ENCODE measurements at regions not wholly inside any gene's neighbourhood (a gene's known extent, or its start where the extent isn't known, plus 50 kb on each side); places are given as distances from the start of the nearest gene placed in this dataset.
A peak's percentile ranks its signal among the peaks of the same experiment; 100 is the strongest.
"Not testable (repeated sequence)": the region's sequence is repeated elsewhere in the genome, so short reads cannot be mapped to it uniquely, and the experiment has no call there.

DNA sequence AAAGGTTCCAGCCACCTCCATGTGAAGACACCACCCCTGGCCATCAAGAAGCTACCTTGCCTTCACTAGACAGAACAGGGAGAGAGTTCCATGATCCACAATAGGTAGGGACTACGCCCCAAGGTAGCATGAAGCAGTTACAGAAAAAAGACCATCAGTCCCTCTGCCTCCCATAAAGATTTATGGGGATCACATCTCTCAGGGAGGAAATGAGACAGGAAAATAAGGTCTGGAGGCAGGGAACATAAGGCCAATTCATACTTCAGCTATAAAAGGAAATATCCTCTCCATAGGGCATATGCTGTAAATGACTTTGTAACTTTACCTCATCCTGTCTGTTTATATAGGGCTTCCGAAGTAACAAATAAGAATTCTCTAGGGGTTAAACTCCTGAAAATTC, 129.4 kb downstream of the OR2B2 start:
- H3K9me3 Mint-ChIP-seq: no peaks in the 10 kb centered on the region
- H3K4me1 Mint-ChIP-seq: no peaks in the 10 kb centered on the region
- H3K27me3 Mint-ChIP-seq (ENCODE audit: low read depth in 3 of 3): peaks cover 6 to 16% (median 7%) of the 10 kb centered on the region in 3 donors
- DNase-seq: no peak
- H3K27ac Mint-ChIP-seq: peak overlapping the region in 1 of 6 donors; percentile 38
- H3K4me3 Mint-ChIP-seq: no peak overlapping the region
- H3K36me3 Mint-ChIP-seq: no peaks in the 10 kb centered on the region

- Mint-ChIP-seq H3K27me3 (ENCODE audit: low read depth in 3 of 3) (peaks cover 4 to 20% (median 16%) of the 10 kb centered on the region in 3 donors), H3K36me3 (no peaks in the 10 kb centered on the region), H3K9me3 (no peaks in the 10 kb centered on the region), H3K4me3 (no peak overlapping the region), H3K27ac (no peak overlapping the region), H3K4me1 (no peaks in the 10 kb centered on the region)
- no peak for DNase-seq
Observed at GRCh38 chr6:27778625-27779417, 133.4 kb downstream of the OR2B2 start.

GRCh38 chr6:27777614-27778355, 134.4 kb downstream of the OR2B2 start:
- Mint-ChIP-seq H3K27me3 (ENCODE audit: low read depth in 3 of 3) (peaks cover 4 to 20% (median 15%) of the 10 kb centered on the region in 3 donors), H3K36me3 (no peaks in the 10 kb centered on the region), H3K27ac (no peak overlapping the region), H3K9me3 (no peaks in the 10 kb centered on the region), H3K4me1 (no peaks in the 10 kb centered on the region), H3K4me3 (no peak overlapping the region)
- no peak for DNase-seq

- Mint-ChIP-seq H3K9me3 (no peaks in the 10 kb centered on the region), H3K4me3 (no peak overlapping the region), H3K36me3 (no peaks in the 10 kb centered on the region), H3K27me3 (ENCODE audit: low read depth in 3 of 3) (peaks cover 6 to 20% (median 14%) of the 10 kb centered on the region in 3 donors), H3K4me1 (peaks cover 6% of the 10 kb centered on the region in 2 donors), H3K27ac (no peak overlapping the region)
- DNase-seq: no peak
Observed at GRCh38 chr6:27777126-27777525, 135.1 kb downstream of the OR2B2 start.

DNA sequence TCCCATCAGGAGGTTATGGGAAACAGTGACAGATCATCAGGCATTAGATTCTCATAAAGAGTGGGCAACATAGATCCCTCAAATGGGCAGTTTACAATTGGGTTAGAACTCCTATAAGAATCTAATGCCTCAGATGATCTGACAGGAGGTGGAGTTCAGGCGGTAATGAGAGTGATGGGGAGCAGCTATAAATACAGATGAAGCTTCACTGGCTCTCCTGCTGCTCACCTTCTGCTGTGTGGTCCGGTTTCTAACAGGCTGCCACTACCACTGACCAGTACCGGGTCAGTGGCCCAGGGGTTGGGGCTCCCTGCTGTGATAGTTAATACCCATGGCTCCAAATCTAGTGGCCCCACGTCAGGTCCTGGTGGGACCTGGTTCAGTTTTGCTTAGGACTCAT, 135.7 kb downstream of the OR2B2 start:
- no peak for DNase-seq
- H3K4me1 Mint-ChIP-seq: peaks cover 9 to 11% of the 10 kb centered on the region in 2 donors
- no peak overlapping the region for H3K27ac Mint-ChIP-seq
- peak overlapping the region in 1 of 5 donors; percentile 13 for H3K4me3 Mint-ChIP-seq
- H3K36me3 Mint-ChIP-seq: no peaks in the 10 kb centered on the region
- H3K9me3 Mint-ChIP-seq: no peaks in the 10 kb centered on the region
- peaks cover 6 to 20% (median 14%) of the 10 kb centered on the region in 3 donors for H3K27me3 Mint-ChIP-seq (ENCODE audit: low read depth in 3 of 3)

GRCh38 chr6:27775796-27776184, 136.4 kb downstream of the OR2B2 start:
- no peak for DNase-seq
- no peak overlapping the region for H3K27ac Mint-ChIP-seq
- H3K4me3 Mint-ChIP-seq: no peak overlapping the region
- peaks cover 6 to 20% (median 17%) of the 10 kb centered on the region in 3 donors for H3K27me3 Mint-ChIP-seq (ENCODE audit: low read depth in 3 of 3)
- no peaks in the 10 kb centered on the region for H3K9me3 Mint-ChIP-seq
- peaks cover 9 to 11% of the 10 kb centered on the region in 2 donors for H3K4me1 Mint-ChIP-seq
- no peaks in the 10 kb centered on the region for H3K36me3 Mint-ChIP-seq

- not testable (repeated sequence) for H3K36me3 Mint-ChIP-seq, H3K27ac Mint-ChIP-seq, H3K9me3 Mint-ChIP-seq, DNase-seq, H3K4me3 Mint-ChIP-seq
- H3K4me1 Mint-ChIP-seq: peaks cover 9 to 11% of the 10 kb centered on the region in 2 donors
- peaks cover 6 to 17% (median 17%) of the 10 kb centered on the region in 3 donors for H3K27me3 Mint-ChIP-seq (ENCODE audit: low read depth in 3 of 3)
Observed at GRCh38 chr6:27775138-27775795, 136.9 kb downstream of the OR2B2 start.

- H3K36me3 Mint-ChIP-seq, H3K4me3 Mint-ChIP-seq, H3K9me3 Mint-ChIP-seq, DNase-seq: not testable (repeated sequence)
- peak overlapping the region in 1 of 6 donors; percentile 31 for H3K27ac Mint-ChIP-seq
- peaks cover 9 to 11% of the 10 kb centered on the region in 2 donors for H3K4me1 Mint-ChIP-seq
- peaks cover 6 to 15% (median 14%) of the 10 kb centered on the region in 3 donors for H3K27me3 Mint-ChIP-seq (ENCODE audit: low read depth in 3 of 3)
Observed at GRCh38 chr6:27774264-27774600, 138.0 kb downstream of the OR2B2 start.

DNA sequence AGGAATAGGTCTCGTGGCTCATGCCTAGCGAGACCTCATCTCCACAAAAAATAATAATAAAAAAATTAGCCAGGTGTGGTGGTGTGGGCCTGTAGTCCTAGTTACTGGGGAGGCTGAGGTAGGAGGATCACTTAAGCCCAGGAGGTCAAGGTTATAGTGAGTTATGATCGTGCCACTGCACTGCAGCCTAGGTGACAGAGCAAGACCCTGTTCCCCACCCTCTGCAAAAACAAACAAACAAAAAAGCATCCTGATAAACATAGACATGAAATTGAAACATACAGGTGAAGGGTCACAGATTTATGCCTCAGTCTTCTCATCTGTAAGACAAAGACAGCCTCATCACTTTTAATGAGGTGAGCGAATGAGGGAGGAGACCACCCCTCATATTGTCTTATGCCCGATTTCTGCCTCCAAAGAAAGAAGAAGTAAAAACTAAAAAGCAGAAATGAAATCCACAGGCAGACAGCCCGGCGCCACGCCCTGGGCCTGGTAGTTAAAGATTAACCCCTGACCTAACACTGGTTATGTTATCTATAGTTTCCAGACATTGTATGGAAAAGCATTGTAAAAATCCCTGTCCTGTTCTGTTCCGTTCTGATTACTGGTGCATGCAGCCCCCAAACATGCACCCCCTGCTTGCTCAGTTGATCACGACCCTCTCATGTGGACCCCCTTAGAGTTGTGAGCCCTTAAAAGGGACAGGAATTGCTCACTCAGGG, 138.5 kb downstream of the OR2B2 start:
- H3K9me3 Mint-ChIP-seq, DNase-seq, H3K36me3 Mint-ChIP-seq, H3K27ac Mint-ChIP-seq, H3K4me3 Mint-ChIP-seq: not testable (repeated sequence)
- Mint-ChIP-seq H3K4me1 (peaks cover 9 to 11% of the 10 kb centered on the region in 2 donors), H3K27me3 (ENCODE audit: low read depth in 3 of 3) (peaks cover 2 to 14% (median 11%) of the 10 kb centered on the region in 3 donors)

DNA sequence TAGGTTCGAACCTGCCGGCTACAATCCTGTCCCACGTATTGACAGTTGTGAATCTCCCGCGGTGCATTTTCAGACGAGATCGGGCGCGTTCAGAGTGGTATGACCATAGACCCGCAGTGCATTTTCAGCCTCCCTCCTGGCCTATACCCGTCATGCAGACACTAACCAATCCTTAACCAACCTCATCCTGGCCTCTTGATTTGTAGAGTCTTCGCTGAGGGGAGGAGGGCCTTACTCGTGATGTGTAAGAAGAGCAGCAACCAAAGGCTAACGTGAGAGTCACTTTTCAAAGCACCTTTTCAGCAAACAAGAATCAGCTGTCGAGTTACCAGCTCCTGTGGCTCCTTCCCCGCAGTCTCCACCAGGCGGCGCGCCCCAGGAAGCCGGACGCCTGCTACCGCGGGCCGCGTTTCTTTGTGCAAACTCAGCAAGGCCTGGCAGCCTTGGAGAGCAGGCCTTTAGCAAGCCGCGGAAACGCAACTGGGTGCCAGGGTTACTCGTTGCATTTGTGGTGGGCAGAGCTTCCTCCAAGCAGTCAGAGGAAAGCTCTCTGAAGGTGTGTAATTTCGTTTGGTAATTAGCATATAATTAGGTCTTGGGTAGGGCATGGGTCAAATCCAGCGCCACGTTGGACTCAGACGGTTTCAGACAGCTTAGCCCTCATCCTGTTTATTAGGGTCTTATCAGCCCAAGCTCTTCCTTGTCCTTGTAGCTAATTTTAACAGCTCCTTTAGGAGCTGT, 139.8 kb downstream of the OR2B2 start:
- Mint-ChIP-seq H3K27ac (peak overlapping the region in 4 of 6 donors; percentile 59 to 65 (median 62)), H3K9me3 (no peaks in the 10 kb centered on the region), H3K36me3 (no peaks in the 10 kb centered on the region), H3K4me1 (peaks cover 9 to 11% of the 10 kb centered on the region in 2 donors), H3K4me3 (peak overlapping the region in 1 of 5 donors; percentile 61), H3K27me3 (ENCODE audit: low read depth in 3 of 3) (peaks cover 2 to 12% (median 9%) of the 10 kb centered on the region in 3 donors)
- peak; percentile 79 to 85 (median 81) for DNase-seq

DNA sequence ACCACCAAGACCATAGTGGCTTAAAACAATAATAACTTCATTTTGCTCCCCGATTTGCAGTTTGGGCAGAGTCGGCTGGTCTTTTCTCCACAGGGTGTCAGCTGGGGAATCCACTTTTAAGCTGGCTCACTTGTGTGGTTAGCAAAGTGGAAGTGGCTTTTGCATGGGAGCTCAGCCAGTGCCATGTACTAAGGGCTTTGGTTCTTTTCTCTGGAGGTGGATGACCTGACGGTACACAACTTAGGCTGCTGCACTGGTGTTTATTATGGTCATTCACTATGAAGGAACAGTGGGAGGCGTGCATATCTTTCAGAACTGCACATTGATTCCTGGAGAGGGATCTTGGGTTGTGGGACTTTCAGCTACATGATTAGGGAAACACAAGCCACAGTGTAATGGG, 141.0 kb downstream of the OR2B2 start:
- Mint-ChIP-seq H3K9me3 (no peaks in the 10 kb centered on the region), H3K27ac (no peak overlapping the region), H3K4me3 (no peak overlapping the region), H3K36me3 (no peaks in the 10 kb centered on the region), H3K27me3 (ENCODE audit: low read depth in 3 of 3) (peaks cover 2 to 9% (median 3%) of the 10 kb centered on the region in 3 donors), H3K4me1 (peaks cover 9 to 11% of the 10 kb centered on the region in 2 donors)
- no peak for DNase-seq

GRCh38 chr6:27770724-27771123, 141.5 kb downstream of the OR2B2 start:
- DNase-seq: no peak
- H3K27me3 Mint-ChIP-seq (ENCODE audit: low read depth in 3 of 3): peaks cover 2 to 7% (median 3%) of the 10 kb centered on the region in 3 donors
- H3K4me1 Mint-ChIP-seq: peaks cover 9 to 11% of the 10 kb centered on the region in 2 donors
- H3K36me3 Mint-ChIP-seq: no peaks in the 10 kb centered on the region
- no peak overlapping the region for H3K27ac Mint-ChIP-seq
- no peak overlapping the region for H3K4me3 Mint-ChIP-seq
- H3K9me3 Mint-ChIP-seq: no peaks in the 10 kb centered on the region

DNA sequence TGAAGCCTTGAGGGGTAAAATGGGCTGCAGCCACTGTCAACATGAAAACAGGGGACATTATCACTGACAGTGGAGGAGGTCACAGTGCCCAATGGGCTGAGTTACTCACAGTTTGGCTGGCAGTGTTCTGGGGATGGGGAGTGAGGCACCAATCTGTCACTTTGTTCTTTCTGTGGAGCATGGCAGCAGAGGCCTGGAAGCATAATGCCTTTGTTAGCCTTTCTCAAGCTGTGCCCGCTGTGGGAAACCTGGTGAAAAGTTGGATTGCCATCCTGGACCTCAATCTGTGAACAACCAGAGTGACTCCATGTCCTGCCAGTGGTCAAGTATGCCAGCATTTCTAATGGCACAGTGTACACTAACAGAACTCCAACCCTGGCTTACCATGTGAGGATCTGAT, 143.6 kb downstream of the OR2B2 start:
- Mint-ChIP-seq H3K4me1 (peaks cover 9 to 11% of the 10 kb centered on the region in 2 donors), H3K9me3 (no peaks in the 10 kb centered on the region), H3K4me3 (no peak overlapping the region), H3K27ac (no peak overlapping the region), H3K36me3 (no peaks in the 10 kb centered on the region), H3K27me3 (ENCODE audit: low read depth in 3 of 3) (peaks cover 0 to 3% (median 2%) of the 10 kb centered on the region in 3 donors)
- no peak for DNase-seq

All from immature natural killer cell (primary cell).